PC-9 (cell line): ENCODE measurements at regions not wholly inside any gene's neighbourhood (a gene's known extent, or its start where the extent isn't known, plus 50 kb on each side); places are given as distances from the start of the nearest gene placed in this dataset.

Experiments used
- BruUV-seq: library from RNA; stranded (reverse); fragments of 400-500 nt; replicated peaks from 2 replicates; lab custom pipeline; 2021; lab: Mats Ljungman, UMichigan
- CTCF ChIA-PET: fragments of 300-600 bp; sonication (Branson Sonifier 250); formaldehyde crosslinking; loops from one replicate; lab custom pipeline; 2022; ENCODE audit warnings: antibody characterized with exemption; lab: Charles Lee
- POLR2A ChIA-PET: fragments of 300-600 bp; sonication (Branson Sonifier 250); formaldehyde crosslinking; loops from one replicate; lab custom pipeline; 2022; ENCODE audit warnings: antibody characterized with exemption; ENCODE audit not compliant: unreplicated experiment; lab: Charles Lee
- DNase-seq, 2 experiments: peaks; one replicate each; pipeline versions ENCODE4 v3.0.0 to v3.0.0-alpha.2; 2015 to 2022; ENCODE audit warnings: mixed read lengths in 1 of 2
- H2AFZ ChIP-seq: fragments of 200-600 bp; sonication (generic); 2 replicates; pipeline ENCODE4 v1.8.1; 2017; ENCODE audit warnings: antibody characterized with exemption
- H3F3A ChIP-seq: fragments of 200-600 bp; sonication (generic); 2 replicates; pipeline ENCODE4 v1.8.1; 2017; ENCODE audit warnings: antibody characterized with exemption, mild to moderate bottlenecking, low read depth; ENCODE audit not compliant: insufficient read depth
- H3K27ac ChIP-seq: fragments of 200-600 bp; sonication (generic); 2 replicates; pipeline ENCODE4 v1.6.1; 2016; ENCODE audit warnings: mixed run types
- H3K27me3 ChIP-seq: fragments of 200-600 bp; sonication (generic); 2 replicates; pipeline ENCODE4 v1.6.1; 2016; ENCODE audit warnings: low read depth, mixed run types; ENCODE audit not compliant: insufficient read depth
- H3K36me3 ChIP-seq: fragments of 200-600 bp; sonication (generic); 2 replicates; pipeline ENCODE4 v1.6.1; 2016; ENCODE audit warnings: low read depth, mixed run types
- H3K4me1 ChIP-seq: fragments of 200-600 bp; sonication (generic); replicated peaks from 2 replicates; pipeline ENCODE4 v1.6.1; 2016; ENCODE audit warnings: mixed run types; ENCODE audit not compliant: insufficient read depth
- H3K4me2 ChIP-seq: fragments of 200-600 bp; sonication (generic); 2 replicates; pipeline ENCODE4 v1.6.1; 2017; ENCODE audit warnings: mixed run types
- H3K4me3 ChIP-seq: fragments of 200-600 bp; sonication (generic); 2 replicates; pipeline ENCODE4 v1.6.1; 2016; ENCODE audit warnings: mixed run types
- H3K79me2 ChIP-seq: fragments of 200-600 bp; sonication (generic); 2 replicates; pipeline ENCODE4 v1.6.1; 2017; ENCODE audit warnings: low read depth, mixed run types
- H3K9me2 ChIP-seq: fragments of 200-600 bp; sonication (generic); 2 replicates; pipeline ENCODE4 v1.8.1; 2017; ENCODE audit warnings: mild to moderate bottlenecking; ENCODE audit not compliant: insufficient read depth
- H3K9me3 ChIP-seq: fragments of 200-600 bp; sonication (generic); 2 replicates; pipeline ENCODE4 v1.8.1; 2016; ENCODE audit warnings: low read depth; ENCODE audit not compliant: insufficient read depth
- H4K20me1 ChIP-seq: fragments of 200-600 bp; sonication (generic); 2 replicates; pipeline ENCODE4 v1.8.1; 2017; ENCODE audit not compliant: insufficient read depth
- EZH2 ChIP-seq: fragments of 200-600 bp; sonication (generic); IDR thresholded peaks from 2 replicates; pipeline ENCODE4 v1.8.0; 2017; ENCODE audit warnings: antibody characterized with exemption, low read depth
- intact Hi-C: fragments of 100-400 bp; cut with micrococcal nuclease; formaldehyde crosslinking; loops from one replicate; pipeline ENCODE4 v1.10.0; 2022; ENCODE audit not compliant: unreplicated experiment
- TF ChIP-seq, protein P1 (sequence below): fragments of 200-600 bp; sonication (generic); conservative IDR thresholded peaks from 2 replicates; pipeline ENCODE4 v1.6.1; 2017; ENCODE audit warnings: mixed run types, antibody characterized with exemption, mild to moderate bottlenecking, moderate library complexity

- no peaks in the 10 kb centered on the region for H3K27me3 ChIP-seq
- H3K4me2 ChIP-seq, result no peak overlapping the region
- CTCF ChIA-PET, result no interaction called here
- TF ChIP-seq, protein P1, sequence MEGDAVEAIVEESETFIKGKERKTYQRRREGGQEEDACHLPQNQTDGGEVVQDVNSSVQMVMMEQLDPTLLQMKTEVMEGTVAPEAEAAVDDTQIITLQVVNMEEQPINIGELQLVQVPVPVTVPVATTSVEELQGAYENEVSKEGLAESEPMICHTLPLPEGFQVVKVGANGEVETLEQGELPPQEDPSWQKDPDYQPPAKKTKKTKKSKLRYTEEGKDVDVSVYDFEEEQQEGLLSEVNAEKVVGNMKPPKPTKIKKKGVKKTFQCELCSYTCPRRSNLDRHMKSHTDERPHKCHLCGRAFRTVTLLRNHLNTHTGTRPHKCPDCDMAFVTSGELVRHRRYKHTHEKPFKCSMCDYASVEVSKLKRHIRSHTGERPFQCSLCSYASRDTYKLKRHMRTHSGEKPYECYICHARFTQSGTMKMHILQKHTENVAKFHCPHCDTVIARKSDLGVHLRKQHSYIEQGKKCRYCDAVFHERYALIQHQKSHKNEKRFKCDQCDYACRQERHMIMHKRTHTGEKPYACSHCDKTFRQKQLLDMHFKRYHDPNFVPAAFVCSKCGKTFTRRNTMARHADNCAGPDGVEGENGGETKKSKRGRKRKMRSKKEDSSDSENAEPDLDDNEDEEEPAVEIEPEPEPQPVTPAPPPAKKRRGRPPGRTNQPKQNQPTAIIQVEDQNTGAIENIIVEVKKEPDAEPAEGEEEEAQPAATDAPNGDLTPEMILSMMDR, result no peak
- TF ChIP-seq EZH2, result no peak
- POLR2A ChIA-PET, result no interaction called here
- no peaks in the 10 kb centered on the region for H3F3A ChIP-seq
- no peaks in the 10 kb centered on the region; the same call in 1 of the 2 replicates for H3K9me3 ChIP-seq
- no TSS peak for BruUV-seq
- DNase-seq, result no peak
- no peaks in the 10 kb centered on the region for H4K20me1 ChIP-seq
- no peak overlapping the region for H2AFZ ChIP-seq
- H3K9me2 ChIP-seq, result no peaks in the 10 kb centered on the region
- H3K27ac ChIP-seq, result no peak overlapping the region
- no peak overlapping the region for H3K4me3 ChIP-seq
- H3K4me1 ChIP-seq, result no peaks in the 10 kb centered on the region
- intact Hi-C loops, result no loop called here
- no peaks in the 10 kb centered on the region for H3K36me3 ChIP-seq
- no peaks in the 10 kb centered on the region for H3K79me2 ChIP-seq
These were observed 111.2 kb downstream of the PMAIP1 start for GRCh38 chr18:60010984-60011383.

DNA sequence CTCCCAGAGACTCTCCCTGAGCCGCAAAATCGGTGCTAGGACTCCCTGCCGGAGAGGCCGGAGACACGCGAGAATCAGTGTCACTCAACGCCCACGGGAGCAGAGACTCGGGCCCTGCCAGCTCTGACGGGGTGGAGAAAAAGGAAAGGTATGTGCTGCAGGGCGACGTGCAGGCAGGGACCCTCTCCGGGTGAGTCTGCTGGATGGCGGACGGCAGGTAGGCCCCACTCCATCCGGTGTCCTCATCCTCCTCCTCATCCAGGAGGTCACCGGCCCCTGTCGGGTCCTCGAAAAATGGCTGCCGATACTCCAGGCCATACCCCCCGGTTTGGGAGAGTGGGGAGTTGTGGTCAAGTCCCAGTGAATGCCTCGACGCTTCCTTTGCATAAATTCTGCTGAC, 110.7 kb downstream of the PMAIP1 start:
- no peak for TF ChIP-seq EZH2
- TF ChIP-seq, protein P1, result no peak
- Histone ChIP-seq H2AFZ (no peak overlapping the region), H3K4me3 (no peak overlapping the region), H3K4me2 (no peak overlapping the region), H3K4me1 (no peaks in the 10 kb centered on the region), H3K79me2 (no peaks in the 10 kb centered on the region), H3K36me3 (no peaks in the 10 kb centered on the region), H3K9me2 (no peaks in the 10 kb centered on the region), H3F3A (no peaks in the 10 kb centered on the region), H3K9me3 (no peaks in the 10 kb centered on the region; the same call in 1 of the 2 replicates), H3K27ac (no peak overlapping the region), H4K20me1 (no peaks in the 10 kb centered on the region), H3K27me3 (no peaks in the 10 kb centered on the region)
- BruUV-seq, result no TSS peak
- DNase-seq, result no peak
- CTCF ChIA-PET, result no interaction called here
- POLR2A ChIA-PET, result no interaction called here
- intact Hi-C loops, result no loop called here

- TF ChIP-seq, protein P1, result no peak
- TF ChIP-seq EZH2, result no peak
- Histone ChIP-seq H3K9me2 (no peaks in the 10 kb centered on the region), H4K20me1 (no peaks in the 10 kb centered on the region), H3K4me1 (no peaks in the 10 kb centered on the region), H2AFZ (no peak overlapping the region), H3K4me3 (no peak overlapping the region), H3K79me2 (no peaks in the 10 kb centered on the region), H3F3A (no peaks in the 10 kb centered on the region), H3K4me2 (no peak overlapping the region), H3K27ac (no peak overlapping the region), H3K27me3 (no peaks in the 10 kb centered on the region), H3K36me3 (no peaks in the 10 kb centered on the region), H3K9me3 (no peaks in the 10 kb centered on the region; the same call in 1 of the 2 replicates)
- BruUV-seq, result no TSS peak
- POLR2A ChIA-PET, result no interaction called here
- CTCF ChIA-PET, result no interaction called here
- intact Hi-C loops, result no loop called here
- DNase-seq, result no peak
These were observed 107.9 kb downstream of the PMAIP1 start for GRCh38 chr18:60007661-60008060.
